Stimulated activated CD4-positive, alpha-beta T cell treated with anti-CD3 and anti-CD28 coated beads, Interleukin-12 subunit alpha, Interleukin-12 subunit beta, amount 100 ng/mL, for 24 hours (primary cell): ENCODE measurements at regions not wholly inside any gene's neighbourhood (a gene's known extent, or its start where the extent isn't known, plus 50 kb on each side); places are given as distances from the start of the nearest gene placed in this dataset.
A peak's percentile ranks its signal among the peaks of the same experiment; 100 is the strongest.

Experiments used
- DNase-seq, 2 experiments: peaks; one replicate each; pipeline ENCODE4 v3.0.0-alpha.2; 2020; ENCODE audit warnings: low read depth in 2 of 2

DNA sequence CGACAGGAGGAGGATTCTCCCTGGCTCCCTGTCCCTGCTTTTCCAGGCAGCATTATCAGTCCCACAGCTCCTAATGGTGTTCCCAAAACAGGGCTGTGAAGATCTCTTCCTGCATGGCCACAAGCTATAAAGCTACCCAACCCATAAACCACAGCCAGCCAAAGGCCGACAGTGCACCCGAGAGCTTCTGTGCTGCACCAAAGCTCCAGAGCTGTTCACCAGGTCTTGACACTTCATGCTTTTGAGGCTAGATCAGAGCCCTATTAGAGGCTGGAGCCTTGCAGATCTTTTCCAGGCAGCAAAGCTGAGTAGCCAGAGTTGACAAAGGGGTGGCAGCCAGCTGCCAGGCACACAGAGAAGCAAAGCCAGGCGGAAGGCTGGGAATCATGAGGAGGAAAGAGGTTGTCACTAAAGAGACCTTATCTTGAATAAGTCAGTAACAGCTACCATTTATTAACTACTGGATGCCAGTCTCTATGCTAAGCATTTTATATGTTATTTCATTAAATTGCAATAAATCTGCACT, 180.4 kb downstream of the KATNAL1 start:
- no peak for DNase-seq

DNA sequence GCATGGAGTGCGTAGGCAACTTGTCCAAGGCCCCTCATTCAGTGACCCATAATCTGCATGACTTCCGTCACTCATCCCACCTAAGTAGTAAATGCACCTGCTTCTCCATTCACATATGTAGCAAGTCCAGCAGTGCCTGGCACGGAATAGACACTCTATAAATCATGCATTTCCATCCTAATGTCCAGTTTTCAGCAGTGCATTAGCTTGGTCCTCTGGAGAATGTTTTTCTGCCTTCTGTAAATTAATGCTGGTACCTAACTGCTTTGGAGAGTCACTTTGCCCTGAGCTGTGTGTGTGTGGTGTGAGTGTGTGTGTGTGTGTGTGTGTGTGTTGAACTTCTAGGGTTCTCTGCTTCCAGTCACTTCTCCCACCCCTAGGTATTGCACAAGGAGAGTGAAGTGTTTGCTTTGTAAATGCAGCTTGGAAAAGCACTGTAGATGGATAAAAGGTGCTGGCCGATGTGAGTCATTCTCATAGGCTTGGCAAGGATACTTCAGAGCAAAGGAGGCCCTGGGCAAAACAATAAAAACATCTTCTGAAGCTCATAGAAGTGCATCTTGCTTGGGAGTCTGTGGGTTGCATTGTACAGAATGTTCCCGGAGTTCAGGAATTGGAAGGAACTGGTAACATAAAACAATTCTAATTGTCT, 181.8 kb downstream of the KATNAL1 start:
- no peak for DNase-seq

DNA sequence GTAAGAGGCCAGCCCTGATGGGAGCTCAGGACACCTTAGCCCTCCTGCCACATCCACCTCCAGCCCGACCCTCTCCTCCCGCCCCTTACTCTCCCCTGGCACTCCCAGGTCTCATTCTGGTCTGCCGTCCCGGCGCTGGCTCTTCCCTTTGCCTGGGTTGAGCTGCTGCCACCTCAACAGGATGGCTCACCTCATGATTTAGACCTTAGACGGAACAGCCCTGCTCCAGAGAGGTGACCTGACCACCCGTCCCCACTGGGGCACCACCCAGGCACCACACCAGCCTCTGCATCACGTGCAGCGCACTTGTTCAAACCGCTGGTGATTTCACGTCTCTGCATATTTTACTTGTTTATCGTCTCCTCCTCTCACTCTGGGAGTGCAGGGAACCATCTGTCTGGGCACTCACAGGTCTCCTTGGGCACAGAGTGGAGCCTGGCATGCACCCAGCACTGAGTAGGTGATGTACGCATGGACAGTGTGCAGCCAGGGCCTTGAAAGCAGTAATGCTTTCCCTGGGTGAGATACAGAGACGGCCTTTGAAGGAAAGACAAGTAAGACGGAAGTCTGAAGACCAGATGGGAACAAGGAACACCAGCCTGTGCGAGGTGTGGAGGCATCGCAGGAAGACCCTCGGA, 183.1 kb downstream of the KATNAL1 start:
- no peak for DNase-seq

DNA sequence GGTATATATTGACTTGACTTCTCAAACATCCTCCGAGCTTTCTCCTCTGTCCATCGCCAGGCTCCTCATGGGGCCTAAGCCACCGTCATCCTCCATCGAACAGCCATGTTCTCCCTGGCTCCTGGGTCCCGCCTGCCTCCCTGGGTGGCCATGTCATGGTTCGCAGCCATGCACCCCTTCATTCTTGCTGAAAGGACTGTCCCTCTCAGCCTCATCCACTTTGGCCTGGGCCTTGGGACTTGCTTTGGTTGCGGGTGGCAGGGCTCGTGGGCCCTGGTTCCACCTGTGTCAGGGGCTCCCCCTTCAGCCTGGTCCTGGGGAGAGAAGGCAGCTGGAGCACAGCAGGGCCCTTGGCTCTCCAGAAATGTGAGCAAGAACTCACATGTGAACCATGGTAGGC, 183.8 kb downstream of the KATNAL1 start:
- no peak for DNase-seq

DNA sequence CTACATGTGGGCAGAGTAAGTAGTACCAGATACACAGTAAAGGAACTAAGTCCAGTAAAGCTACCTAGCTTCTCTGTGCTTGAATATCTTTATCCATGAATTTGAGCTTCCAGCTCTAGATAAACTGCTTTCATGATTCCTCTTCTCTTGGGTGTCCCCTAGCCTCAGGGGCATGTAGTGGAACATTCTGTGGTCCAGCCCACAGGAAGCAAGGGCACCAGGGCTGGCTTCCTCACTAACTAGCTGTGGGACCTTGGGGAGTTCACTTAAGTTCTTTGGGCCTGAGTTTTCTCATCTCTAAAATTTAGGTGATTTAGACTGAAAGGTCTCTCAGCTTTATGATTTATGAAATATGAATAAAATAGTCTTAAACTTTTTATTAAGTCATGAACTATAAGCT, 185.7 kb downstream of the KATNAL1 start:
- DNase-seq = no peak

DNA sequence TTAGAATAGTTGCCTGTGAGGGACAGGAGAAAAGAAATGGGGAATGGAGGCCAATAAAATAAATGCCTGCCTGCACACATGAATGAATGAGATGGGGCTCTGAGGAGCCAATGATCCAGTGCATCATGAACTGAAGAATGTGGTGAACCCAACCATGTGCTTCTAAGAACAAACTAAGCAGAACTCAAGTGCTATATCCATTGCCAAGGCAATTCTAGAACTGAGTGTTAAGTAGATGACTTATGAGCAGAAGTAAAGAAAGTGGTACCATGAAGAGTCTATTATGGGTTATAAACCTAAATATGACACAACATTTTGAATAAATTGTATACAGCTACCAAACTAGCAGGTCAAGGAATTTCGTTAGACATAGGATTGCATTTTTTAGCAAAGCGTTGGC, 186.1 kb downstream of the KATNAL1 start:
- no peak for DNase-seq

DNA sequence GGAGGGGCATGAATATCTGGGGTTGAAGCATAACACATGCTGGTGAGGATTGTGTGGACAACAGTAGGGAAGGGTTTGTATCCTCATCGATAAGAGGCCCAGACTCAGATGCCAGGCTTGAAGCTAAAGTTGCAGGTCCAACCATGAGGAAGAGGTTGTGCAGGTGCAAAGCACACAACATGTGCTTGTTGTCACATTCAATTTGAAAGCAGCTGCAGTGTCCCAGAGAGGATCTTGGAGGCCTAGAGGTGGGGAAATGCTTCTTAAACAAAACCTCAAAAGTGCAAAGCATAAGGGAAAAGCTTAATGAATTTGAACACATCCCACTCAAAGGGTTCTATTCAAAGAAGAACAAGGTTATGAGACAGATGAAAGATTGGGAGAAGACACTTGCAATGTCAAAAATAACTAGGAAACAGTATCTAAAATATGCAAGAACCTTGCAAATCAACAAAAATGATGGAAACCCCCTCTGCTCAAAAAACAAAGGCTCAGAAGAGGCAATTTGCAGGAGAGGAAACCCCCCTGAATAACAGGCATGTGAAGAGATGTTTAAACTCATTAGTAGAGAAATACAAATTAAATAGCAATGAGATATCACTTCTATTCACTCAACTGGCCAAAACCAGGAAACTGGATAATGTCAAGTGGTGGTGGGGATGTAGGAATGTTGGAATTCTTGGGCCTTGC, 187.1 kb downstream of the KATNAL1 start:
- DNase-seq = no peak

DNA sequence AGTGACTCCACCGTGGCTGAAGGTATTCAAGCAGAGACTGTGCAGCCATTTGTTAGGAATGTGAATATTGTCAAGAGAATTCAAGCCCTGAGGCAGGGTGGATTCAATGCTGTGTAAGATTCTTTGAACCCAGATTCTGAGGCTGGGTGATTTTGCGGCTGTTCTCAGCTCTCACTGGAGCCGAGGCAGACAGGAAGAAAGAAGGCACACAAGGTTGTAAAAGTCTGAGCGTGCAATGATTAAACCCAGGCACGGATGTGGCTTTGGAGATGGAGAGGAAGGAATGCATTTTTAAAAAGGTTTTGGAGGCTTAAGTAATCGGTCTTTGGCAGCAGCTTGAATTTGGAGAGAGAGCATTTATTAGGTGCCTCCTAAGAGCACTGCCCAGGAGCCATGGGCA, 187.9 kb downstream of the KATNAL1 start:
- DNase-seq = no peak

DNA sequence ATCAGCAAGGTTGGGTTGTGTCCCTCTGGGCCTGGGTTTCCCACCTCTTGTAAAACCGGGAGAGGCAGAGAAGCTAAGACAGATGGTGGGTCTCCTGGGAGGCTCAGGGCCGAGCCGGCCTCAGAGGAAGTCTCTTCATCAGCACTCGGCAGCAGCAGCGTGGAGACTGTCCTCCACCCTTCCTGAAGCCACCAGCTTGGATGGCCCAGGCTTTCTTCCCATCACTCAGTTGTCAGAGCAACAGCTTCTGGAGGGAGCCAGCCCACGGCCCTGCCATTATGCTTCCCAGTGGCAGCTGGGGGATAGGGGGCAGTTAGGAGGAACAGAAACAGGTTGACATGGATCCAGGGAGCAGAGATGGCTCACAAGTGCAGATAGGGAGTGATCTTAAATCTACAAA, 191.0 kb downstream of the KATNAL1 start:
- DNase-seq = no peak

DNA sequence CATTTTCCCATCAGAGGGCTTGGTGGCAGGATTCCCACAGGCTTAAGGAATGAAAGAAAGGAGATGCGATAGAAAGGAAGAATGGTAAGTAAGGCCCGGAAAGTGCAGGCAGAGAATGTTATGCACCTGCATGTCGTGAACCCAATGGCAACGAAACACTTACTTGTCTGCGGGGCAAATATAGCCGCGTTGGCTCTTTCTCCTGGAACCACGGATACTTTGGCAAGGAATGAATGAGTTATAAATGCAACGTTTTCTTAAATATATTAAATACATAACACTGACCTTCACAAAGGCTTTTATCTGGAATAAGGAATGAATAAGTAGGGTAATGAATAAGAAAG, 192.1 kb downstream of the KATNAL1 start:
- DNase-seq = no peak

DNA sequence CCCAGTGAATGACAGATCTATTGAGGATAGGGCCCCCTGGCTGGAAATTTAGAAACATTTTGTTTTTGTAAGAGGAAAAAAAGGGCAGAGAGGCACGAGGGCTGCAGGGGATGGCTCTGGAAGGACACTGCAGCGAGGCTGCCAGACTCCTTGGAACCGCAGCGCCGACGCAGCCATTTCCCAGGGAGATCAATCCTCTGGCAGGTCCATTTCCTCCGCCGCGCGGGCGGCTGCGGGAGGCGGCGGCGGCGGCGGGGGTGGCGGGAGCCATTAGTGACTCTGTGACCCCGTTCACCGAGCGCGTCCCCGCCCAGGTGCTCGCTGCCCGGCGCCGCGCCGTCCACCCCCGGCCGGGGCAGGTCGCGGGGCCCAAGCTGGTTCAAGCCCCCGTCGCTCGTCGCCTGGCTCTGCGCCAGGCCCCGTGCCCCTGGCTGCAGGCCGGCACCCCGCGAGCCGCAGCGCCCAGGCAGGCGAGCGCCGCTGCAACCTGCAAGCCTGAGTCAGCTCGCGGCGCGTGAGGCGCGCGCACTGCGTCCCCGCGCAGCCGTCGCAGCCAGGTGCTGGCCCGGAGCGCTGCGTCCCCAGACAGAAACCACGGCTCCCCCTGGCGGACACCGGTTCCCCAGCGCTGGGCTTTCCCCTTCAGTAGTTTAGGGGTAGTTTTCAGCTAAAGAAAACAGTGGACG, 192.6 kb downstream of the KATNAL1 start:
- peak; percentile 87 to 95 for DNase-seq

DNA sequence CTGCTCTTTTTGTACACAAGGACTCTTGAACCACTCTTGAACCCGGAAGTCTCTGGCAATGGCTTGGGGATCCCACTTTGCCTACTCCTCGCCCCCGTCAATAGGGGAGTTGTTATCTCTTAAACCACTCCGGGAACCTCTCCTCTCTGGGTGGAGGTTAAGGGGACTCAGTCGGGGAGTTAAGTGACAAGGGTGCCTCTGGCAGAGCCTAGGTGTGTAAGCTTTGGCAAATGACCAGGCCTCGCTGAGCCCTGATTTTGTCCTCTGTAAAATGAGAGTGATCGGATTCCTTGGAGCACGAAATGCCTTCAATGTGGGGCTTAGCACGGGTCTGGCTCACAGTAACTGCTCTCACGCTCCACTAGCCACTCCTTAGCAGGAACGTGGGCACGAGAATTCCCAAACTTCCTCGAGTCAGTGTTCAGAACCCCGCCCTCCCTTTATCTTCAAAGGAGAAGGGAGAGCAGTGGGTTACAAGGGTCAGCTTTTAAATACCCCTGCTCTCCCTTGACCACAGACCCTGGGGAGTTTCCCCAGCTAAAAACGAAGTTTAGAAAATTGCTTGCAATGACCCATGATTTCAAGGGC, 193.3 kb downstream of the KATNAL1 start:
- DNase-seq = no peak

DNA sequence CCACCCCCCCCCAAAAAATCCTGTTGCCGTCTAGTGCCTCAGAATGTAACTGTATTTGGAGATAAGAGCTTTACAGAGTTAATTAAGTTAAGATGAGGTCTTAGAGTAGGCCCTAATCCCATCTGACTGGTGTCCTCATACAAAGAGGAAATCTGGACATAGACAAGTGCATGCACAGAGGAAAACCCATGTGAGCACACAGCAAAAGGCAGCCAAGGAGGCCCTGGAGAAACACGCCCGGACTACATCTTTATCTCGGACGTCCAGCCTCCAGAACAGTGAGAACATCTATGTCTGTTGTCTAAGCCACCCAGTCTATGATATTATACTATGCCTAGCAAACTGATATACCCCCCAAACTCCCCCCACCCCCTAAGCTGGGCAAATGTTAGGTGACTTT, 193.8 kb downstream of the KATNAL1 start:
- DNase-seq = no peak

DNA sequence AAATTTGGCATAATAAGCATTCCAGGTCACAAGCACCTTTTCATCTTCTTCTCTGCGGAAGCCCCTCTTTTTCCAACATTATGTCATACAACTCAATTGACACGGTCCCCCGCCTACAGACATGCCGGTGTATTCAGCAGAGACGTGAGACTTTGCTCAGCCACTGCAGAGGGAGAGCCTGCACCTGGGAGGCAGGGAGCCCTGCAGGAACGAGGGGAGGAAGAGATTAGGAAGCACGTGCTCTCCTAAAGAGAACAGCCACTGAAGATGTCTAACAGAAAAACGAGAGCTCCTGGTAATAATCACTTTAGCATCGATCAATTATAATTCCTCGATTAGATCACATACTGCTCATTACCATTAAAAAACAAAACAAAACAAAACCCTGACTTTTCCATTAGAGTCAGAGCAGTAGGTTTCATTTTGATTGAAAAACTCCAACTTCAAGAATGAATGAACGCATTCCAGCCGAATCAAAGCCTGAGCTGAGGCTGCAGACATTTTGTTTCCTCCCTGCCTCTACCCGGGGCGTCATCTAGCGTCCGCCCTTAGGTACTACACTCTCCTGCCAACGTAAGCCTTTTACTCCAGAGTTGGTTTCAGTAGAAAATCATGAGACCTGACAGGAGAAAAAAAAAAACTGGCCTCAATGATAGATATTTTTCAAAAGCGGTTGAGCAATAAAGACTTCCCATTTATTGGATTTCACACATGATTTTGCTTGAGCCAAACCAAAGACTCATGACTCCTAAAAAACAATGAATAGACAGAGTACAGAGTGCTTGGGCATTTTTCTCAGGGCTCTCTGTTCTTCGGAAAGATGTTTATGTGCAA, 194.5 kb downstream of the KATNAL1 start:
- DNase-seq = peak; percentile 49 to 77

DNA sequence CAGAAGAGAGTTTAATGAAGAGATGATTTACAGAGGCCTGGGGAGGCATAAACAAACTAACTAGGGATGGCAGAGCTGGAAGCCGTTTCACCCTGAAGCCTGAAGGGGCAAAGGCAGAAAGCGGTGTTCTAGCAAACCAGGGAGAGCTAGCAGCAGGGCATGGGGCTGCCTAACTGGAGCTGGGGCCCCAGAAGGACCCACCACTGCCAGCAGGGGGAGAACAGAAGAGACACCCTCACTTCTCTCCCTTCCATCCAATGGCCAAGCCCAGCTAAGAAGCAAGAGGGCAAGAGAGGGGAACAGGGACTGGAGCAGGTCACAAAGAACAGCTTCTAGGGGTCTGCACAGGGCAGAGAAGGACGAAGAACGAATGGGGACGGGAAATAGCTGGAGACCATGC, 195.5 kb downstream of the KATNAL1 start:
- no peak for DNase-seq

DNA sequence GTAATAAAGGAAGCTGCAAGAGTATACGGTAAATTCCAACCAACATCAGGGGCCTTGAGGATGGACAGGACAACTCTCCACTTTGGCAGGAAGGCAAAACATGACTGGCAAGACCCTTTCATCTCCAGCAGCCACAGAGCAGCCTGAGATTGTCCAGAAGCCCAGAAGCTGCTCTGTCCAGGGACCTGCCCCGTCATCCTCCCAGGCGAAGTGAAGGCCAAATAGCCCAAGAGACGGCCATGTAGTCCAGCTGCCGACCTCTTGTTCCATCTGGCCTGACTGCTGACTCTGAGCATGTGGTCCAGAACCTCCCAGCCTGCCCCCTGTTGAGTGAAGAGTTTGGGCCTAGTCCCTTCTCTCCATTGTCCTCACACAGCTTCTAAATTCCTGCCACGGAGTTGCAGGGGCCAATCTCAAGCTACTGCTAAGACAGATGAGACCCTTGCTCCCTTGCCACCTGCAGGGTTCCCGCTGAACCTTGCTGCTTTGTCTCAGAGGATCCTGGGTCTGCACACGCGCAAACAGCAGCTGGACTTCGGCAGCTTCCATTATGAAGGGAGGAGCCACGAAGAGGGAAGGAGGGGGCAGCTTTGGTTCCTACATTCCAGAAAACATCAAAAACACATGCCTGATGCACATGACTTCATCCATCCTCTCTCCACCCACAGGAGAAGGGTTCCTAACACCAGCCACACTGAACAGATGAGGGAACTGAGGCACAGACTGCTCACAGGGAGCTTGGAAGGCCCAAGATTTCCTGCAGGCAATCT, 196.9 kb downstream of the KATNAL1 start:
- DNase-seq = no peak

DNA sequence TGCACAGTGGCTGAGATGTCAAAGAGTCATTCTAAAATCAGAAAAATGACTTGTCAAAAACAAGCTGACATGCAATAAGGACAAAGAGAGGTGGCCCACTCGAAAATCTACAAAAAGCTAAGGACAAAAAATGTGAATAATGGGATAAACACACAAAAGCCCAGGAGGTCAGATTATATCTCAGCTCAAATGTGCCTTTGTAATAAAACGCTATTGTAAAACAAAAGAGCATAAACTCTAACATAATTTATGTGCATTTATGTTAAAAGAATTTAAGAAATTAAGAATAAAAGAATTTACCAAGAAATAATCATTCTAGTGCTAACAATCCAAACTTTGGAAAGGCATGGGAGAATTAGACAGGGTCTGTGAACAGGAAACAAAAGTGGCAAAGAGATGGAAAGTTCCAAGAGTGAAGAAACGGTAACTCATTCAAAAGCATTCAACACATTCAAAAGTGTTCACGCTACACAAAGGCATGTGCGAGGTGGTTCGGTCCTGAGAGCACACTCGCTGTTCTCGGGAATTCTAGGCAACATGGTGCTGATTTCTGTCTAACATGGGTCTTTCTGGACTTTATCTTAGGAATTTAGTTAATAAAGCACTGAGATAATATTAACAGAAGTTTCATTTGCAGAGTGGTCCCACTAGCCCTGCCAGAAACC, 197.7 kb downstream of the KATNAL1 start:
- no peak for DNase-seq

DNA sequence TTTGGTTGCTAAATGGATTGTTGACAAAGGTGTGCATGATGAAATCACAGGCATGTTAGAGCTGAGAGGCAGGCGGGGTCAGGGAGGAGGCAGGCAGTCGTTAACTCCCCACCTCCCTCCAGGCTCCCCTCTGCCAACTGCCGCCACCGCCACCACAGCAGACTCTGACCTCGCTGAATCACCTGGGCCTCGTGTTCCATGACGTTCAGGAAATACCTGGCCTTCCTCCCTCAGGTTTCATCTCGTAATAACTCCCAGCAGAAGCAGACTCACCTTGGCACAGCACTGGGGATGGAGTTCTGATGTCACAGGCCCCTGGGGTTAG, 198.5 kb downstream of the KATNAL1 start:
- DNase-seq = no peak

DNA sequence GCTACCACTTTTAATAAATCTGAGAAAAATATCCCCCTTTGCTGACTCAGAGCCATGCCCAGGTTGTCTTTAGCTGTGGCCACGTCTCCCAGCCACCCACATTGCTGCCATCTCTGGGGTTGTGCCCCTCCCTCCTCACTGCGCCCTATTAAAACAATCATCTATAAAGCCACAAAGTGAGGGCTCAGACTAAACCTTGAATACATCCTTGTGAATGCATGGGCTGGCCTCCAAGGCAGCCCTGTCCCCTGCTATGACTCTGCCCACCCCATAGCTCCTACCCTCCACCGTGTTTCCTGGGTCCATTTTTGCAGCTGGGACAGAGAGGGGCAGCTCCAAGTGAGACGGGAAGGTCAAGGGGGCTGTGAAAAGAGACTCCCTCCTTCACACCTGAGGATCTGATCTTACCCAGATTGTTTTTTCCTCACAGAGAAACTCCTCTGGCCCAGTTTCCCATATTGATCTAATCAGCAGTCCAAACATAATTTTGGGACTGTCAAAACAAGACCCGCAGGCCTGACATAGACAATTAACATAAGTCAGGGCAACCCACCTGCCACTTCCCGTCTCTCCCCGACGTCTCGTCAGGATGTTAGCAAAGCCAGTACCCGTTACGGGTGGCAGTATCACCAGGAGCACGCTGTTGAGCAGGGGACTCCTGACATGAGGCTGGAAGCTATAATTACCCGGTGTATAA, 199.0 kb downstream of the KATNAL1 start:
- no peak for DNase-seq
